ENCODE measurements at regions not wholly inside any gene's neighbourhood (a gene's known extent, or its start where the extent isn't known, plus 50 kb on each side); places are given as distances from the start of the nearest gene placed in this dataset.

DNA sequence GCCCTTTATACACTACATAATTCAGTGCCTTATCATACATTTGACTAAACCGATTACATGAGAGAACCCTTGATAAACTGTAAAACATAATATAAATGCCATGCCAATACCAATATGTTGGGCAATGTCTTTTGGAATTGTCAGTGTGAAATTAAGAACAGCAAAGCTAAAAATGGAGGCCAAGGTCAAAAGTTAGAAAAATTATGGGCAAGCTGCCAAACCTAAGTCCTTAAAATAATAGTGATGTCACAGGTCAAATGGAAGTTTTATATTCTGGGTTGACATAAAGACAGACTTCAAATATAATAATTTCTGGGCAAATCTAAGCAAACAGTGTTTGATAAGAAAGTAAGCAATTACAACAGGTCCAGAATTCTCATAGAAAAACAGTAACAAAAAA lies 696.7 kb downstream of the RNF144B start:
- H3K27me3 ChIP-seq: no peaks in the 10 kb centered on the region
- TF ChIP-seq, protein P1, sequence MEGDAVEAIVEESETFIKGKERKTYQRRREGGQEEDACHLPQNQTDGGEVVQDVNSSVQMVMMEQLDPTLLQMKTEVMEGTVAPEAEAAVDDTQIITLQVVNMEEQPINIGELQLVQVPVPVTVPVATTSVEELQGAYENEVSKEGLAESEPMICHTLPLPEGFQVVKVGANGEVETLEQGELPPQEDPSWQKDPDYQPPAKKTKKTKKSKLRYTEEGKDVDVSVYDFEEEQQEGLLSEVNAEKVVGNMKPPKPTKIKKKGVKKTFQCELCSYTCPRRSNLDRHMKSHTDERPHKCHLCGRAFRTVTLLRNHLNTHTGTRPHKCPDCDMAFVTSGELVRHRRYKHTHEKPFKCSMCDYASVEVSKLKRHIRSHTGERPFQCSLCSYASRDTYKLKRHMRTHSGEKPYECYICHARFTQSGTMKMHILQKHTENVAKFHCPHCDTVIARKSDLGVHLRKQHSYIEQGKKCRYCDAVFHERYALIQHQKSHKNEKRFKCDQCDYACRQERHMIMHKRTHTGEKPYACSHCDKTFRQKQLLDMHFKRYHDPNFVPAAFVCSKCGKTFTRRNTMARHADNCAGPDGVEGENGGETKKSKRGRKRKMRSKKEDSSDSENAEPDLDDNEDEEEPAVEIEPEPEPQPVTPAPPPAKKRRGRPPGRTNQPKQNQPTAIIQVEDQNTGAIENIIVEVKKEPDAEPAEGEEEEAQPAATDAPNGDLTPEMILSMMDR (IDR thresholded peaks at IDR 0.05): no peak
- no peaks in the 10 kb centered on the region for H3K36me3 ChIP-seq
- H3K9me3 ChIP-seq: no peaks in the 10 kb centered on the region
- H3K27ac ChIP-seq: no peak overlapping the region
- DNase-seq (no peak), FAIRE-seq (no peak), ATAC-seq (no peak)
- H3K4me3 ChIP-seq: no peak overlapping the region
- H3K4me1 ChIP-seq: no peaks in the 10 kb centered on the region
- intact Hi-C loops (cut with DNase I): no loop called here
- 13 to 23% methylated on average over 1 of the region's 1 CpG for WGBS, 2 donors

DNA sequence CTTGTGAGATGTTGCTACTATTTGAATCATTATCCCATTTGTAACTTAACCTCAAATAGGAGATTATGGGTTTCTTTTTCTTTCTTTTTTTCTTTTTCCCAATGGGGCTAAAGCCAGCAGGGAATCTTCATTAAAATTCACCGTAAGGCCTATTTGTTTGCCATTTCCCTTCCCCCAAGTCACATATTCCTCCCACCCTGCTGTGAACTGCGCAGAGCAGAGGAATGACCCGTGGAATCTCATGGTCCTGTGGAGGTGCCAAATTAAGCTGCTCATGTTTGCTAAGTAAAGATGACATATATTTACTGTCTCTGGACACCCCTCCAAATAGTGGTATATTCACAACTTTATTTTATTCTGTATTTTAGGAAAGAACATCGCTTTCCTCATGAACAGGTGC lies 699.3 kb downstream of the RNF144B start:
- DNase-seq: no peak
- TF ChIP-seq, protein P1 (IDR thresholded peaks at IDR 0.05): no peak
- ATAC-seq: no peak
- Histone ChIP-seq H3K4me3 (no peak overlapping the region), H3K27me3 (no peaks in the 10 kb centered on the region), H3K9me3 (no peaks in the 10 kb centered on the region), H3K4me1 (no peaks in the 10 kb centered on the region), H3K36me3 (no peaks in the 10 kb centered on the region), H3K27ac (no peak overlapping the region)
- intact Hi-C loops (cut with DNase I): no loop called here
- WGBS, 2 donors: 71 to 82% methylated on average over 4 of the region's 4 CpGs
- no peak for FAIRE-seq

DNA sequence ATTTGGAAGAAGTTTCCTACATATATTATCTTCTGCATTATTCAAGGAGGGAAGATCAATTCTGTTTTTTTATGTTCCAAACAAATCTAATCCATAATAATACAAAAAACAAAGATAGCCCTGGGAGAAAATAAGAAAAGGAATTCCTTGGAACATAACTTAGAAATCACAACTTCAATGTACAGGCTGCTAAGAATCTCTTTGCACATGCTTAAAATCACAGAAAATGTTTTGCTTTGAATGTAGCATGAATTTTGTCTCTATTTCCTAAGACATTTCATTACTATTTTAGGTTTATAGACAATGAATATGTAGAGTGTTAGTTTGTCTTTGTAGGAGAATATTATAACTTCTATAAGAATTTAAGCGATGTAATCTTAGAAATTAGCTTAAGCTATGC lies 700.1 kb downstream of the RNF144B start:
- no peaks in the 10 kb centered on the region for H3K9me3 ChIP-seq
- no peaks in the 10 kb centered on the region for H3K4me1 ChIP-seq
- no peaks in the 10 kb centered on the region for H3K27me3 ChIP-seq
- no peaks in the 10 kb centered on the region for H3K36me3 ChIP-seq
- ATAC-seq: no peak
- DNase-seq: no peak
- WGBS, 2 donors: 84 to 98% methylated on average over 1 of the region's 1 CpG
- FAIRE-seq: no peak
- intact Hi-C loops (cut with DNase I): no loop called here
- TF ChIP-seq, protein P1 (IDR thresholded peaks at IDR 0.05): no peak
- no peak overlapping the region for H3K4me3 ChIP-seq
- H3K27ac ChIP-seq: no peak overlapping the region

DNA sequence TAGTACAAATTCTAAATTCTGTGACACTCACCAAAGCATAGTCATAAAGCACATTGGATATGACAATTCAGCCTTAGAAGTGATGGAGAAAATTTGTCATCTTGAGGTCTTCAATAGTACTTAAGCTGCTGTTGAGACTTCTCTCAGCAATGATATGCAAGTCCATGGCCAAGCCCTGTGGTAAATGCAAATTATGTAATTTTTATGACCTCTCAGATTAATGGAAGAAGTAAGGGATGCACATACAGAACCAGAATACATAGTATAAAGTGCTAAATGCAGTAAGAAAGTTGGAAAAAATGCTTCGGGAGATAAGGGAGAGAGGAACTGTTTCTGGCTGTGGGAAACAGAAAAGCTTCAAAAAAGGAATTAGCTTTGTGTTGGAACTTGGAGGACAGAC lies 700.7 kb downstream of the RNF144B start:
- ATAC-seq: no peak
- DNase-seq: no peak
- 63 to 75% methylated on average over 1 of the region's 1 CpG for WGBS, 2 donors
- Histone ChIP-seq H3K9me3 (no peaks in the 10 kb centered on the region), H3K4me1 (no peaks in the 10 kb centered on the region), H3K36me3 (no peaks in the 10 kb centered on the region), H3K4me3 (no peak overlapping the region), H3K27ac (no peak overlapping the region), H3K27me3 (no peaks in the 10 kb centered on the region)
- no peak for FAIRE-seq
- TF ChIP-seq, protein P1 (IDR thresholded peaks at IDR 0.05): no peak
- intact Hi-C loops (cut with DNase I): no loop called here

DNA sequence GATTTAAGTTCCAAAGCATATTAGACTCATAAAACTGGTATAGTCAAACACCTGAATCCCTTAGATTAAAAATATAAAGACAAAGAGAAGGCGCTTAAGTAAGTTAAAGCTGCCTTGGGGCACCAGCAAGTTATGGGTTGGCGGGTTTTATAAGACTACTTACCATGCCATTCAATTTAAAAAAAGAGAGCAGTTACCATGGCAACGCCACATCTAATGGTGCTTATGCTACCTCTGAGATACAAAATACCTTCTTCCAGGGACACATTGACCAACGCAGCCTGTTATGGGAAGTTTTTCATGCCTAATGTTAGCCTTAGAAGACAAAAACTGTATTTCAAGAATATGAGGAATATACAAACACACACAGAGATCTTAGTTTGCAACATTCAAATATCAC lies 713.6 kb downstream of the RNF144B start:
- TF ChIP-seq, protein P1 (IDR thresholded peaks at IDR 0.05): no peak
- no peak for FAIRE-seq
- no peaks in the 10 kb centered on the region for H3K36me3 ChIP-seq
- H3K27me3 ChIP-seq: no peaks in the 10 kb centered on the region
- H3K4me3 ChIP-seq: no peak overlapping the region
- no peak for DNase-seq
- WGBS, 2 donors: 75 to 90% methylated on average over 4 of the region's 4 CpGs
- no peak for ATAC-seq
- H3K4me1 ChIP-seq: no peaks in the 10 kb centered on the region
- H3K9me3 ChIP-seq: no peaks in the 10 kb centered on the region
- H3K27ac ChIP-seq: no peak overlapping the region
- intact Hi-C loops (cut with DNase I): no loop called here
